Heart right ventricle (tissue), 16 donors: ENCODE measurements at regions not wholly inside any gene's neighbourhood (a gene's known extent, or its start where the extent isn't known, plus 50 kb on each side); places are given as distances from the start of the nearest gene placed in this dataset.

ENCODE experiments used
- ATAC-seq, 8 donors: fragments of 200-7000 bp; cut with Tn5 transposase; one replicate each; pipeline ENCODE4 v1.9.1; 2020; ENCODE audit warnings: mild to moderate bottlenecking in 8 of 8, moderate library complexity in 8 of 8, moderate number of reproducible peaks in 1 of 8
- DNase-seq, 2 donors: peaks; one replicate each; pipeline ENCODE4 v3.0.0-alpha.2; 2020
- H3K27ac ChIP-seq, 10 donors: fragments of 200-600 bp; sonication (generic) in 2 of 10; one replicate each; pipeline versions ENCODE4 v1.5.0 to v1.8.0; 2020 to 2022; ENCODE audit warnings: mild to moderate bottlenecking in 3 of 10
- H3K27me3 ChIP-seq, 7 donors: fragments of 200-600 bp; one replicate each; pipeline ENCODE4 v1.8.0; 2021 to 2022; ENCODE audit warnings: mild to moderate bottlenecking in 2 of 7
- H3K36me3 ChIP-seq, 9 donors: fragments of 200-600 bp; sonication (generic) in 1 of 9; one replicate each; pipeline versions ENCODE4 v1.5.0 to v1.8.0; 2020 to 2022; ENCODE audit warnings: mild to moderate bottlenecking in 2 of 9
- H3K4me1 ChIP-seq, 9 donors: fragments of 200-600 bp; sonication (generic) in 1 of 9; one replicate each; pipeline versions ENCODE4 v1.5.0 to v1.8.0; 2020 to 2022; ENCODE audit warnings: mild to moderate bottlenecking in 4 of 9
- H3K4me3 ChIP-seq, 10 donors: fragments of 200-600 bp; sonication (generic) in 2 of 10; one replicate each; pipeline versions ENCODE4 v1.5.0 to v1.8.0; 2020 to 2022; ENCODE audit warnings: mild to moderate bottlenecking in 7 of 10, moderate library complexity in 2 of 10
- H3K9me3 ChIP-seq, 11 donors: fragments of 200-600 bp in 10 of 11; sonication (generic) in 2 of 11; one replicate each; pipeline versions ENCODE4 v1.5.0 to v1.8.0; 2013 to 2022; ENCODE audit warnings: mild to moderate bottlenecking in 2 of 11, control low read depth in 1 of 11, moderate library complexity in 1 of 11
- CTCF ChIP-seq, 9 donors: fragments of 200-600 bp; sonication (generic) in 2 of 9; IDR thresholded peaks; one replicate each; pipeline versions ENCODE4 v1.5.0 to v1.8.0; 2021 to 2022; ENCODE audit warnings: antibody characterized with exemption in 9 of 9, mild to moderate bottlenecking in 5 of 9, moderate library complexity in 1 of 9
- WGBS, 2 donors: extraction: QIAGEN DNeasy Blood & Tissue Kit; methylation state at CpG; one replicate each; pipeline ENCODE4 v1.1.7; 2013; ENCODE audit warnings: inconsistent platforms in 1 of 2; 5-methylcytosine and 5-hydroxymethylcytosine counted together
- intact Hi-C, 10 donors: fragments of 100-400 bp; cut with DNase I; formaldehyde crosslinking; loops; one replicate each; pipeline versions ENCODE4 v1.11.1 to v1.14.2; 2022
- donor health status: Arrhythmogenic right ventricular cardiomyopathy.
- donor health status: ischemic (EF 13 %, LVEDD 7.1; RV severe dilation, severe dysfunction).
- donor health status: healthy with polysubstance abuse.
- donor health status: DM: no; HTN: yes; CAD: no.
- donor health status: DM: no; HTN: no; CAD: no.
- donor health status: ischemic (EF 25% LVEDD 6.9; RV normal size, moderate dysfunction).
- donor health status: ischemic (EF 25% LVEDD 5.7; RV mildly dilated, moderate dysfunction).
- donor health status: healthy.
- donor health status: DM: yes; HTN: yes; CAD: no.
- donor health status: Ischemic cardiomyopathy.
- donor health status: ischemic (EF 35%, LVEDD 5.7; RV mildly dilated, moderate dysfunction).
- donor health status: nonischemic (EF 11% LVEDD 7.7; RV severe dilation, severe dysfunction).
- donor health status: DM: yes; HTN: yes; CAD: no.
- donor health status: PGD.
- donor health status: ischemic (EF 29% LVEDD 5.4; RV normal size, mild dysfunction).
- donor health status: nonischemic (EF 23%, LVEDD 6.1; RV moderate dilation, normal function).

- intact Hi-C loops = no loop called here
- H3K4me3 ChIP-seq = no peak overlapping the region
- DNase-seq (no peak), ATAC-seq (no peak)
- TF ChIP-seq CTCF (IDR thresholded peaks at IDR 0.05) = no peak
- no peak overlapping the region for H3K27ac ChIP-seq
- H3K4me1 ChIP-seq = no peaks in the 10 kb centered on the region
- no peaks in the 10 kb centered on the region for H3K27me3 ChIP-seq
- no peaks in the 10 kb centered on the region for H3K36me3 ChIP-seq
- WGBS, 2 donors = 29 to 65% methylated on average over 1 of the region's 1 CpG
- peaks cover 0 to 3% (median 0%) of the 10 kb centered on the region in 11 donors for H3K9me3 ChIP-seq
Measured at GRCh38 chrX:95662200-95662599, 1022.4 kb upstream of the DIAPH2 start.

- DNase-seq = no peak
- Histone ChIP-seq H3K27me3 (no peaks in the 10 kb centered on the region), H3K27ac (no peak overlapping the region), H3K4me3 (no peak overlapping the region), H3K36me3 (no peaks in the 10 kb centered on the region), H3K4me1 (no peaks in the 10 kb centered on the region), H3K9me3 (peaks cover 0 to 15% (median 0%) of the 10 kb centered on the region in 11 donors)
- TF ChIP-seq CTCF (IDR thresholded peaks at IDR 0.05) = no peak
- 78 to 84% methylated on average over 2 of the region's 2 CpGs for WGBS, 2 donors
- no peak for ATAC-seq
- intact Hi-C loops = no loop called here
Measured at GRCh38 chrX:95666056-95666455, 1018.6 kb upstream of the DIAPH2 start.

GRCh38 chrX:95675011-95675410, 1009.6 kb upstream of the DIAPH2 start:
- Histone ChIP-seq H3K27me3 (peaks cover 0 to 10% (median 0%) of the 10 kb centered on the region in 7 donors), H3K9me3 (no peaks in the 10 kb centered on the region), H3K27ac (no peak overlapping the region), H3K4me3 (no peak overlapping the region), H3K36me3 (no peaks in the 10 kb centered on the region), H3K4me1 (no peaks in the 10 kb centered on the region)
- intact Hi-C loops = no loop called here
- DNase-seq = no peak
- WGBS, 2 donors = 77 to 92% methylated on average over 2 of the region's 2 CpGs
- ATAC-seq = no peak
- TF ChIP-seq CTCF (IDR thresholded peaks at IDR 0.05) = no peak

GRCh38 chrX:95675794-95676193, 1008.8 kb upstream of the DIAPH2 start:
- Histone ChIP-seq H3K27ac (no peak overlapping the region), H3K9me3 (no peaks in the 10 kb centered on the region), H3K36me3 (no peaks in the 10 kb centered on the region), H3K4me1 (no peaks in the 10 kb centered on the region), H3K27me3 (peaks cover 0 to 10% (median 0%) of the 10 kb centered on the region in 7 donors), H3K4me3 (no peak overlapping the region)
- intact Hi-C loops = no loop called here
- WGBS, 2 donors = 73 to 85% methylated on average over 3 of the region's 3 CpGs
- no peak for DNase-seq
- TF ChIP-seq CTCF (IDR thresholded peaks at IDR 0.05) = no peak
- ATAC-seq = no peak
